SK-N-SH treated with all-trans-retinoic acid at 6 μM for 48 hours (cell line): ENCODE measurements at regions not wholly inside any gene's neighbourhood (a gene's known extent, or its start where the extent isn't known, plus 50 kb on each side); places are given as distances from the start of the nearest gene placed in this dataset.

Experiments used
- ATAC-seq: fragments of 200-7000 bp; cut with Tn5 transposase; 3 replicates; pipeline ENCODE4 v1.9.1; 2020; ENCODE audit warnings: mild to moderate bottlenecking, moderate library complexity
- ARNTL ChIP-seq: fragments of 450-650 bp; formaldehyde crosslinking; IDR thresholded peaks from 2 replicates; pipeline ENCODE4 v1.5.0; 2020; ENCODE audit warnings: low read depth, mild to moderate bottlenecking, moderate library complexity, borderline replicate concordance
- BACH2 ChIP-seq: fragments of 250-450 bp; sonication (Bioruptor Pico); IDR thresholded peaks from 2 replicates; pipeline ENCODE4 v1.9.0; 2021; ENCODE audit warnings: mild to moderate bottlenecking, borderline replicate concordance
- CSDC2 ChIP-seq: fragments of 250-450 bp; sonication (Bioruptor Pico); IDR thresholded peaks from 2 replicates; pipeline ENCODE4 v1.5.0; 2020; ENCODE audit warnings: mild to moderate bottlenecking, moderate library complexity
- ISL1 ChIP-seq: fragments of 250-450 bp; sonication (Bioruptor Pico); IDR thresholded peaks from 2 replicates; pipeline ENCODE4 v2.1.2; 2022; ENCODE audit warnings: mild to moderate bottlenecking, moderate library complexity
- OSR1 ChIP-seq: fragments of 250-450 bp; sonication (Bioruptor Pico); IDR thresholded peaks from 2 replicates; pipeline ENCODE4 v1.8.0; 2022; ENCODE audit warnings: moderate library complexity, mild to moderate bottlenecking, inconsistent platforms
- PPARA ChIP-seq: fragments of 250-450 bp; sonication (Bioruptor Pico); IDR thresholded peaks from 2 replicates; pipeline ENCODE4 v1.5.0; 2020; ENCODE audit warnings: mild to moderate bottlenecking, borderline replicate concordance
- RARB ChIP-seq: fragments of 250-450 bp; sonication (Bioruptor Pico); IDR thresholded peaks from 2 replicates; pipeline ENCODE4 v1.8.0; 2021; ENCODE audit warnings: mild to moderate bottlenecking, moderate library complexity
- SNAI2 ChIP-seq: fragments of 250-450 bp; sonication (Bioruptor Pico); IDR thresholded peaks from 2 replicates; pipeline ENCODE4 v1.5.0; 2020; ENCODE audit warnings: mild to moderate bottlenecking, moderate library complexity
- TOX ChIP-seq: fragments of 250-450 bp; sonication (Bioruptor Pico); IDR thresholded peaks from 2 replicates; pipeline ENCODE4 v1.8.0; 2021; ENCODE audit warnings: mild to moderate bottlenecking, moderate library complexity, borderline replicate concordance
- ZC3H10 ChIP-seq: fragments of 250-450 bp; sonication (Bioruptor Pico); IDR thresholded peaks from 2 replicates; pipeline ENCODE4 v1.5.1; 2021; ENCODE audit warnings: mild to moderate bottlenecking, moderate library complexity
- ZFP30 ChIP-seq: fragments of 450-650 bp; formaldehyde crosslinking; IDR thresholded peaks from 2 replicates; pipeline ENCODE4 v1.5.0; 2022; ENCODE audit warnings: mild to moderate bottlenecking, moderate library complexity
- ZNF565 ChIP-seq: fragments of 450-650 bp; formaldehyde crosslinking; conservative IDR thresholded peaks from 2 replicates; pipeline ENCODE4 v1.5.0; 2020; ENCODE audit warnings: low read depth, mild to moderate bottlenecking, moderate library complexity
- ZNF8 ChIP-seq: fragments of 450-650 bp; formaldehyde crosslinking; IDR thresholded peaks from 2 replicates; pipeline ENCODE4 v1.5.0; 2020; ENCODE audit warnings: mild to moderate bottlenecking, moderate library complexity
- TF ChIP-seq, protein P1 (sequence below): fragments of 250-450 bp; sonication (Bioruptor Pico); IDR thresholded peaks from 2 replicates; pipeline ENCODE4 v1.8.0; 2021; ENCODE audit warnings: low read depth, mild to moderate bottlenecking, moderate library complexity, borderline replicate concordance
- TF ChIP-seq, protein P2 (sequence below): fragments of 250-450 bp; sonication (Bioruptor Pico); IDR thresholded peaks from 2 replicates; pipeline ENCODE4 v1.5.1; 2020; ENCODE audit warnings: low read depth, mild to moderate bottlenecking, moderate library complexity
- TF ChIP-seq, protein P3 (sequence below): fragments of 250-450 bp; sonication (Bioruptor Pico); IDR thresholded peaks from 2 replicates; pipeline ENCODE4 v1.5.0; 2020; ENCODE audit warnings: mild to moderate bottlenecking, moderate library complexity
- TF ChIP-seq, protein P4 (sequence below): fragments of 250-450 bp; sonication (Bioruptor Pico); IDR thresholded peaks from 2 replicates; pipeline ENCODE4 v1.5.1; 2021; ENCODE audit warnings: mild to moderate bottlenecking, moderate library complexity
- TF ChIP-seq, protein P5 (sequence below): fragments of 250-450 bp; sonication (Bioruptor Pico); IDR thresholded peaks from 2 replicates; pipeline ENCODE4 v1.8.0; 2020; ENCODE audit warnings: mild to moderate bottlenecking, moderate library complexity, borderline replicate concordance

DNA sequence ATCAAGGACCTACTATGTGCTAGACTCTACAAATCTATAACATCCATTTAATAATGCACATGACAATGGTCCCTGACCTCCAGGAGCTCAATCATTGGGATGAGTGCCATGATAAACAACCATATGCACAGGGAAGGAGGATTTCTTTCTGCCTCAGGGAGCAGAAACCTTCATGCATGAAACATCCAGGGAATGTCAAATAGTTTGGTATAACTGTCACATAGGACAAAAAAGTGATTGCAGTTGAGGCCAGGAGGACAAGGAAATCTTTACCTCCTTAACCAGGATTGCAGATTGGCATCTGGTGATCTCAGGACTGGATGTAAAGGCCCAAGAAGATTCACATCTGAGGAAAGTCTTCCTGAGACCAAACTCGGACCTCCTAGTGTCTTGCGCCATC is 993.1 kb downstream of the KCNMA1 start:
- TF ChIP-seq, protein P1, sequence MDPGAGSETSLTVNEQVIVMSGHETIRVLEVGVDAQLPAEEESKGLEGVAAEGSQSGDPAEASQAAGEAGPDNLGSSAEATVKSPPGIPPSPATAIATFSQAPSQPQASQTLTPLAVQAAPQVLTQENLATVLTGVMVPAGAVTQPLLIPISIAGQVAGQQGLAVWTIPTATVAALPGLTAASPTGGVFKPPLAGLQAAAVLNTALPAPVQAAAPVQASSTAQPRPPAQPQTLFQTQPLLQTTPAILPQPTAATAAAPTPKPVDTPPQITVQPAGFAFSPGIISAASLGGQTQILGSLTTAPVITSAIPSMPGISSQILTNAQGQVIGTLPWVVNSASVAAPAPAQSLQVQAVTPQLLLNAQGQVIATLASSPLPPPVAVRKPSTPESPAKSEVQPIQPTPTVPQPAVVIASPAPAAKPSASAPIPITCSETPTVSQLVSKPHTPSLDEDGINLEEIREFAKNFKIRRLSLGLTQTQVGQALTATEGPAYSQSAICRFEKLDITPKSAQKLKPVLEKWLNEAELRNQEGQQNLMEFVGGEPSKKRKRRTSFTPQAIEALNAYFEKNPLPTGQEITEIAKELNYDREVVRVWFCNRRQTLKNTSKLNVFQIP (CRISPR knock-in tag) = no peak
- TF ChIP-seq ZNF565 (no peak), TOX (no peak), SNAI2 (CRISPR knock-in tag) (no peak), ARNTL (CRISPR knock-in tag) (no peak), PPARA (CRISPR knock-in tag) (no peak), ZC3H10 (CRISPR knock-in tag) (no peak), CSDC2 (CRISPR knock-in tag) (no peak)
- TF ChIP-seq, protein P2, sequence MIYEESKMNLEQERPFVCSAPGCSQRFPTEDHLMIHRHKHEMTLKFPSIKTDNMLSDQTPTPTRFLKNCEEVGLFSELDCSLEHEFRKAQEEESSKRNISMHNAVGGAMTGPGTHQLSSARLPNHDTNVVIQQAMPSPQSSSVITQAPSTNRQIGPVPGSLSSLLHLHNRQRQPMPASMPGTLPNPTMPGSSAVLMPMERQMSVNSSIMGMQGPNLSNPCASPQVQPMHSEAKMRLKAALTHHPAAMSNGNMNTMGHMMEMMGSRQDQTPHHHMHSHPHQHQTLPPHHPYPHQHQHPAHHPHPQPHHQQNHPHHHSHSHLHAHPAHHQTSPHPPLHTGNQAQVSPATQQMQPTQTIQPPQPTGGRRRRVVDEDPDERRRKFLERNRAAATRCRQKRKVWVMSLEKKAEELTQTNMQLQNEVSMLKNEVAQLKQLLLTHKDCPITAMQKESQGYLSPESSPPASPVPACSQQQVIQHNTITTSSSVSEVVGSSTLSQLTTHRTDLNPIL (CRISPR knock-in tag) = no peak
- TF ChIP-seq, protein P3, sequence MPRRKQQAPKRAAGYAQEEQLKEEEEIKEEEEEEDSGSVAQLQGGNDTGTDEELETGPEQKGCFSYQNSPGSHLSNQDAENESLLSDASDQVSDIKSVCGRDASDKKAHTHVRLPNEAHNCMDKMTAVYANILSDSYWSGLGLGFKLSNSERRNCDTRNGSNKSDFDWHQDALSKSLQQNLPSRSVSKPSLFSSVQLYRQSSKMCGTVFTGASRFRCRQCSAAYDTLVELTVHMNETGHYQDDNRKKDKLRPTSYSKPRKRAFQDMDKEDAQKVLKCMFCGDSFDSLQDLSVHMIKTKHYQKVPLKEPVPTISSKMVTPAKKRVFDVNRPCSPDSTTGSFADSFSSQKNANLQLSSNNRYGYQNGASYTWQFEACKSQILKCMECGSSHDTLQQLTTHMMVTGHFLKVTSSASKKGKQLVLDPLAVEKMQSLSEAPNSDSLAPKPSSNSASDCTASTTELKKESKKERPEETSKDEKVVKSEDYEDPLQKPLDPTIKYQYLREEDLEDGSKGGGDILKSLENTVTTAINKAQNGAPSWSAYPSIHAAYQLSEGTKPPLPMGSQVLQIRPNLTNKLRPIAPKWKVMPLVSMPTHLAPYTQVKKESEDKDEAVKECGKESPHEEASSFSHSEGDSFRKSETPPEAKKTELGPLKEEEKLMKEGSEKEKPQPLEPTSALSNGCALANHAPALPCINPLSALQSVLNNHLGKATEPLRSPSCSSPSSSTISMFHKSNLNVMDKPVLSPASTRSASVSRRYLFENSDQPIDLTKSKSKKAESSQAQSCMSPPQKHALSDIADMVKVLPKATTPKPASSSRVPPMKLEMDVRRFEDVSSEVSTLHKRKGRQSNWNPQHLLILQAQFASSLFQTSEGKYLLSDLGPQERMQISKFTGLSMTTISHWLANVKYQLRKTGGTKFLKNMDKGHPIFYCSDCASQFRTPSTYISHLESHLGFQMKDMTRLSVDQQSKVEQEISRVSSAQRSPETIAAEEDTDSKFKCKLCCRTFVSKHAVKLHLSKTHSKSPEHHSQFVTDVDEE = no peak
- TF ChIP-seq, protein P4, sequence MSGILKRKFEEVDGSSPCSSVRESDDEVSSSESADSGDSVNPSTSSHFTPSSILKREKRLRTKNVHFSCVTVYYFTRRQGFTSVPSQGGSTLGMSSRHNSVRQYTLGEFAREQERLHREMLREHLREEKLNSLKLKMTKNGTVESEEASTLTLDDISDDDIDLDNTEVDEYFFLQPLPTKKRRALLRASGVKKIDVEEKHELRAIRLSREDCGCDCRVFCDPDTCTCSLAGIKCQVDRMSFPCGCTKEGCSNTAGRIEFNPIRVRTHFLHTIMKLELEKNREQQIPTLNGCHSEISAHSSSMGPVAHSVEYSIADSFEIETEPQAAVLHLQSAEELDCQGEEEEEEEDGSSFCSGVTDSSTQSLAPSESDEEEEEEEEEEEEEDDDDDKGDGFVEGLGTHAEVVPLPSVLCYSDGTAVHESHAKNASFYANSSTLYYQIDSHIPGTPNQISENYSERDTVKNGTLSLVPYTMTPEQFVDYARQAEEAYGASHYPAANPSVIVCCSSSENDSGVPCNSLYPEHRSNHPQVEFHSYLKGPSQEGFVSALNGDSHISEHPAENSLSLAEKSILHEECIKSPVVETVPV (CRISPR knock-in tag) = no peak
- TF ChIP-seq, protein P5, sequence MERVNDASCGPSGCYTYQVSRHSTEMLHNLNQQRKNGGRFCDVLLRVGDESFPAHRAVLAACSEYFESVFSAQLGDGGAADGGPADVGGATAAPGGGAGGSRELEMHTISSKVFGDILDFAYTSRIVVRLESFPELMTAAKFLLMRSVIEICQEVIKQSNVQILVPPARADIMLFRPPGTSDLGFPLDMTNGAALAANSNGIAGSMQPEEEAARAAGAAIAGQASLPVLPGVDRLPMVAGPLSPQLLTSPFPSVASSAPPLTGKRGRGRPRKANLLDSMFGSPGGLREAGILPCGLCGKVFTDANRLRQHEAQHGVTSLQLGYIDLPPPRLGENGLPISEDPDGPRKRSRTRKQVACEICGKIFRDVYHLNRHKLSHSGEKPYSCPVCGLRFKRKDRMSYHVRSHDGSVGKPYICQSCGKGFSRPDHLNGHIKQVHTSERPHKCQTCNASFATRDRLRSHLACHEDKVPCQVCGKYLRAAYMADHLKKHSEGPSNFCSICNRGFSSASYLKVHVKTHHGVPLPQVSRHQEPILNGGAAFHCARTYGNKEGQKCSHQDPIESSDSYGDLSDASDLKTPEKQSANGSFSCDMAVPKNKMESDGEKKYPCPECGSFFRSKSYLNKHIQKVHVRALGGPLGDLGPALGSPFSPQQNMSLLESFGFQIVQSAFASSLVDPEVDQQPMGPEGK (CRISPR knock-in tag) = no peak
- no peak for ATAC-seq

DNA sequence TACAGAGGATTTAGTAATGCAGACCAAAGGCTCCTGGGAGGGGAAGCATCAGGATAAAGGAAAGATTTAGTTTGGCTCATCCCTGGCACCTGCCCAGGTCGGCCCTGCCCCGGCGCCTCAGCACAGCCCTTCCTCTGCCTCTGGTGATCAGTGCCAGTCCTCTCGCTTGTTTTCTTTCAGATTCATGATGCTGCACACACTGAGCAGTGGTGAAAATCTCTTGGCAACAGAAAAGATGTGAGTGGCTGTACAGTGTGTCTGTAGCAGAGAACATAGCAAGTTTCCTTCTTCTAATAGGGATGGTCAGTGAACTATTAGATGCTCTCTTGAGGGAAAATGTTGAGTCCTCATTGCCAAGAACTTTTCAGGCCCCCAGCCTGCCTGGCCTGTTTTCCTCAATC is 994.1 kb downstream of the KCNMA1 start:
- no peak for ATAC-seq

DNA sequence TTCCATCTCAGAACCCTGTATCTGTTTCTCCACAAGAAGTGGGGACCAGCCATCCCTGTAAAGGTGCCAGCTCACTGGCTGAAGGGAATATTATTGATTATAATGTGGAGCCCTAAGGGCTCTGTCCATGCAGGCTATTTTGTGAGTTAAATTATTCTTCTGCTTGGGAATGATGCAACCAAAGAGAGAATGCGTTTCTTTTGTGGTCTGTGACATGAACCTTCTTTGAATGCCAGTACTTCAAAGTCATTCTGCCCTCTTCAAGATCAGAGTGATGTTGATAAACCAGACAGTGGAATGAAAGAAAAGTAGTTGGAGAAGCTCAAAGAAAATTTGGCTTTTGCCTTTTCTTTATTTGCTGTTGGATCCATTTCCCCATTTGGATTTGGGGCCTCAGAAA is 995.2 kb downstream of the KCNMA1 start:
- ATAC-seq = no peak
- TF ChIP-seq RARB = no peak
- no peak for TF ChIP-seq ZFP30 (CRISPR knock-in tag)

More for the DNA sequence above, 994.1 kb downstream of the KCNMA1 start:
- TF ChIP-seq ARNTL (CRISPR knock-in tag) = no peak
- TF ChIP-seq, all 23 proteins: peak for 0

DNA sequence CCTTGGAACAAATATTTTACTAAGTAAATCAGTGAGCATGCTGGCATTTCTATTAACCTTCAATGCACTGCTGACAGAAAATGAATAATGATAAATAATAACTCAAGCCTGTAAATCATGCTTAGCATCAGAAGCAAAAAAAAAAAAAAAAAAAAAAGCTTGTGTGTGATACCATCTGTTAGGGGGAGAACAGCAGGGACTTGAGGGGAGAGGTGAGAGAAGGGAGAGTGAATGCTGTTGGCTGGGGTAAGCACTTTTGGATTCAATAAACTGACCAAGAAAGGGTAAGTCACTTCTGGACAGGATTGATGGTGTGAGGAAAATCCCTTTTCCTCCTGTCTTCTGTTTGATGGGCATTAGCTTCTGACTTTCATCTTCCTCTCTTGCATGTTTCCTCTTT is 996.4 kb downstream of the KCNMA1 start:
- no peak for ATAC-seq
- TF ChIP-seq, protein P1 (CRISPR knock-in tag) = no peak
- no peak for TF ChIP-seq ZNF8 (CRISPR knock-in tag)
- TF ChIP-seq, protein P4 (CRISPR knock-in tag) = no peak
- TF ChIP-seq, protein P2 (CRISPR knock-in tag) = no peak
- TF ChIP-seq, protein P3 = no peak
- no peak for TF ChIP-seq OSR1 (CRISPR knock-in tag)
- no peak for TF ChIP-seq RARB
- no peak for TF ChIP-seq ISL1 (CRISPR knock-in tag)
- TF ChIP-seq BACH2 (CRISPR knock-in tag) = no peak
